ENCODE measurements at regions not wholly inside any gene's neighbourhood (a gene's known extent, or its start where the extent isn't known, plus 50 kb on each side); places are given as distances from the start of the nearest gene placed in this dataset.

DNA sequence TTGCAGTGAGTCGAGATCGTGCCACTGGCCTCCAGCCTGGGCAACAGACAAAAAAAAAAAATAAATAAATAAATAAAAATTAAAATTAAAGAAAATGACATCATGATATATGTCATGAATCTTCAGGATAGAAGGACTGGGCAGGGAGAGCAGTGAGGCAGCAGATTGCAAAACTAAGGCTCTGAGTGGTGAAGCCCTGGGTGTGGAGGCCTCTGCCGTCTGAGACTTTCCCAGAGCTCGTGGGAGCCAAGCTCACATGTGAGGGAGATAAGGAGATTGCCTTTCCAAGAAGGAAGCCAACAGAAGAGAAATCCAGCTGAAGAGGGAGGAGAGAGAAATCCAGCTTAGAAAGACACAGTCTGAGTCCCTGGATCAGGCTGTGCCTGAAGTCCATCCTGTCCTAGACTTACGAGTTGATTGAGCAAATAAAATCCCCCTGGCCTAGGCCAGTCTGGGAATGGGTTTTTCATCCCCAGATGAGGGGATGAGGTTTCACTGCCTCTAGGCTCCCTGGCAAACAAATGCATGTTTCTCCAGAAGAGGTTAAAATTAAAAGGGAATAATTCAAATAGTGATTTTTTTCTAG, 142.0 kb upstream of the IGSF21 start:
- Histone ChIP-seq H3K36me3 (ENCODE audit: insufficient read depth, low read length) (no peaks in the 10 kb centered on the region), H4K20me1 (ENCODE audit: insufficient read depth, low read length, poor library complexity, severe bottlenecking) (no peaks in the 10 kb centered on the region), H3K4me1 (ENCODE audit: insufficient read depth, low read length, poor library complexity, severe bottlenecking) (no peaks in the 10 kb centered on the region), H3F3A (ENCODE audit: low read depth) (no peaks in the 10 kb centered on the region), H3K27me3 (ENCODE audit: insufficient read depth, low read length, poor library complexity, severe bottlenecking) (no peaks in the 10 kb centered on the region), H3K9me3 (ENCODE audit: insufficient read depth, low read depth, low read length) (no peaks in the 10 kb centered on the region), H3K4me2 (ENCODE audit: low read depth, low read length, poor library complexity, severe bottlenecking) (no peak overlapping the region), H3K4me3 (ENCODE audit: low read length, poor library complexity, severe bottlenecking) (no peak overlapping the region), H3K9me2 (replicated peaks; ENCODE audit: low read depth, low read length) (no peaks in the 10 kb centered on the region), H3K79me2 (ENCODE audit: insufficient read depth, low read length) (no peaks in the 10 kb centered on the region), H3K9ac (ENCODE audit: low read depth, low read length, poor library complexity, severe bottlenecking) (no peak overlapping the region), H2AFZ (ENCODE audit: low read length) (no peak overlapping the region)
- TF ChIP-seq EZH2phosphoT487 (IDR thresholded peaks at IDR 0.05; ENCODE audit: borderline replicate concordance): no peak
- TF ChIP-seq, protein P1, sequence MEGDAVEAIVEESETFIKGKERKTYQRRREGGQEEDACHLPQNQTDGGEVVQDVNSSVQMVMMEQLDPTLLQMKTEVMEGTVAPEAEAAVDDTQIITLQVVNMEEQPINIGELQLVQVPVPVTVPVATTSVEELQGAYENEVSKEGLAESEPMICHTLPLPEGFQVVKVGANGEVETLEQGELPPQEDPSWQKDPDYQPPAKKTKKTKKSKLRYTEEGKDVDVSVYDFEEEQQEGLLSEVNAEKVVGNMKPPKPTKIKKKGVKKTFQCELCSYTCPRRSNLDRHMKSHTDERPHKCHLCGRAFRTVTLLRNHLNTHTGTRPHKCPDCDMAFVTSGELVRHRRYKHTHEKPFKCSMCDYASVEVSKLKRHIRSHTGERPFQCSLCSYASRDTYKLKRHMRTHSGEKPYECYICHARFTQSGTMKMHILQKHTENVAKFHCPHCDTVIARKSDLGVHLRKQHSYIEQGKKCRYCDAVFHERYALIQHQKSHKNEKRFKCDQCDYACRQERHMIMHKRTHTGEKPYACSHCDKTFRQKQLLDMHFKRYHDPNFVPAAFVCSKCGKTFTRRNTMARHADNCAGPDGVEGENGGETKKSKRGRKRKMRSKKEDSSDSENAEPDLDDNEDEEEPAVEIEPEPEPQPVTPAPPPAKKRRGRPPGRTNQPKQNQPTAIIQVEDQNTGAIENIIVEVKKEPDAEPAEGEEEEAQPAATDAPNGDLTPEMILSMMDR (conservative IDR thresholded peaks at IDR 0.05; ENCODE audit: low read length): no peak

GRCh38 chr1:17966341-17966740, 141.3 kb upstream of the IGSF21 start:
- Histone ChIP-seq H3K4me1 (ENCODE audit: insufficient read depth, low read length, poor library complexity, severe bottlenecking) (no peaks in the 10 kb centered on the region), H3K4me2 (ENCODE audit: low read depth, low read length, poor library complexity, severe bottlenecking) (no peak overlapping the region), H3F3A (ENCODE audit: low read depth) (no peaks in the 10 kb centered on the region), H3K27me3 (ENCODE audit: insufficient read depth, low read length, poor library complexity, severe bottlenecking) (no peaks in the 10 kb centered on the region), H3K4me3 (ENCODE audit: low read length, poor library complexity, severe bottlenecking) (no peak overlapping the region), H3K9ac (ENCODE audit: low read depth, low read length, poor library complexity, severe bottlenecking) (no peak overlapping the region), H3K79me2 (ENCODE audit: insufficient read depth, low read length) (no peaks in the 10 kb centered on the region), H3K9me3 (ENCODE audit: insufficient read depth, low read depth, low read length) (no peaks in the 10 kb centered on the region), H2AFZ (ENCODE audit: low read length) (no peak overlapping the region), H3K36me3 (ENCODE audit: insufficient read depth, low read length) (no peaks in the 10 kb centered on the region), H4K20me1 (ENCODE audit: insufficient read depth, low read length, poor library complexity, severe bottlenecking) (no peaks in the 10 kb centered on the region), H3K9me2 (replicated peaks; ENCODE audit: low read depth, low read length) (no peaks in the 10 kb centered on the region)
- TF ChIP-seq EZH2phosphoT487 (IDR thresholded peaks at IDR 0.05; ENCODE audit: borderline replicate concordance): no peak
- TF ChIP-seq, protein P1 (conservative IDR thresholded peaks at IDR 0.05; ENCODE audit: low read length): no peak

- H3F3A ChIP-seq (ENCODE audit: low read depth): no peaks in the 10 kb centered on the region
- H3K4me2 ChIP-seq (ENCODE audit: low read depth, low read length, poor library complexity, severe bottlenecking): no peak overlapping the region
- no peak overlapping the region for H3K4me3 ChIP-seq (ENCODE audit: low read length, poor library complexity, severe bottlenecking)
- H3K9me2 ChIP-seq (replicated peaks; ENCODE audit: low read depth, low read length): no peaks in the 10 kb centered on the region
- no peaks in the 10 kb centered on the region for H3K9me3 ChIP-seq (ENCODE audit: insufficient read depth, low read depth, low read length)
- H3K4me1 ChIP-seq (ENCODE audit: insufficient read depth, low read length, poor library complexity, severe bottlenecking): no peaks in the 10 kb centered on the region
- no peaks in the 10 kb centered on the region for H3K27me3 ChIP-seq (ENCODE audit: insufficient read depth, low read length, poor library complexity, severe bottlenecking)
- no peaks in the 10 kb centered on the region for H3K36me3 ChIP-seq (ENCODE audit: insufficient read depth, low read length)
- H2AFZ ChIP-seq (ENCODE audit: low read length): no peak overlapping the region
- no peaks in the 10 kb centered on the region for H3K79me2 ChIP-seq (ENCODE audit: insufficient read depth, low read length)
- no peak for TF ChIP-seq EZH2phosphoT487 (IDR thresholded peaks at IDR 0.05; ENCODE audit: borderline replicate concordance)
- TF ChIP-seq, protein P1 (conservative IDR thresholded peaks at IDR 0.05; ENCODE audit: low read length): no peak
- H4K20me1 ChIP-seq (ENCODE audit: insufficient read depth, low read length, poor library complexity, severe bottlenecking): no peaks in the 10 kb centered on the region
- no peak overlapping the region for H3K9ac ChIP-seq (ENCODE audit: low read depth, low read length, poor library complexity, severe bottlenecking)
These were observed 139.9 kb upstream of the IGSF21 start for GRCh38 chr1:17967623-17968255.
